ENCODE measurements at regions not wholly inside any gene's neighbourhood (a gene's known extent, or its start where the extent isn't known, plus 50 kb on each side); places are given as distances from the start of the nearest gene placed in this dataset.

GRCh38 chr14:85058150-85058549 is 471.8 kb upstream of the FLRT2 start:
- TF ChIP-seq CTCF (IDR thresholded peaks at IDR 0.05): no peak
- no peak for TF ChIP-seq POLR2A (IDR thresholded peaks at IDR 0.05)
- H3K27ac ChIP-seq: no peak overlapping the region
- H3K27me3 ChIP-seq: no peaks in the 10 kb centered on the region
- H3K4me3 ChIP-seq: no peak overlapping the region
- H3K36me3 ChIP-seq (replicated peaks in 1 of 2): no peaks in the 10 kb centered on the region
- intact Hi-C loops (cut with DNase I): no loop called here
- no peaks in the 10 kb centered on the region for H3K4me1 ChIP-seq (replicated peaks in 1 of 2)
- no peak for DNase-seq
- no peaks in the 10 kb centered on the region for H3K9me3 ChIP-seq (replicated peaks in 1 of 3)

- no peaks in the 10 kb centered on the region for H3K9me3 ChIP-seq (replicated peaks in 1 of 3)
- H3K27ac ChIP-seq: no peak overlapping the region
- H3K4me1 ChIP-seq (replicated peaks in 1 of 2): no peaks in the 10 kb centered on the region
- intact Hi-C loops (cut with DNase I): no loop called here
- 79 to 88% (median 84%) methylated on average over 5 of the region's 5 CpGs for WGBS, 4 donors
- H3K36me3 ChIP-seq (replicated peaks in 1 of 2): no peaks in the 10 kb centered on the region
- no peaks in the 10 kb centered on the region for H3K27me3 ChIP-seq
- TF ChIP-seq POLR2A (IDR thresholded peaks at IDR 0.05): no peak
- TF ChIP-seq CTCF (IDR thresholded peaks at IDR 0.05): no peak
- H3K4me3 ChIP-seq: no peak overlapping the region
- no peak for DNase-seq
These were observed 469.8 kb upstream of the FLRT2 start for GRCh38 chr14:85060121-85060520.

GRCh38 chr14:85061256-85061655 is 468.7 kb upstream of the FLRT2 start:
- Histone ChIP-seq H3K4me1 (replicated peaks in 1 of 2) (no peaks in the 10 kb centered on the region), H3K9me3 (replicated peaks in 1 of 3) (no peaks in the 10 kb centered on the region), H3K27me3 (no peaks in the 10 kb centered on the region), H3K27ac (no peak overlapping the region), H3K4me3 (no peak overlapping the region), H3K36me3 (replicated peaks in 1 of 2) (no peaks in the 10 kb centered on the region)
- WGBS, 4 donors: 88 to 94% (median 91%) methylated on average over 4 of the region's 4 CpGs
- DNase-seq: no peak
- TF ChIP-seq POLR2A (IDR thresholded peaks at IDR 0.05) (no peak), CTCF (IDR thresholded peaks at IDR 0.05) (no peak)
- intact Hi-C loops (cut with DNase I): no loop called here

GRCh38 chr14:85063747-85064146 is 466.2 kb upstream of the FLRT2 start:
- WGBS, 4 donors: 83 to 90% (median 84%) methylated on average over 2 of the region's 2 CpGs
- TF ChIP-seq CTCF (IDR thresholded peaks at IDR 0.05) (no peak), POLR2A (IDR thresholded peaks at IDR 0.05) (no peak)
- no peak overlapping the region for H3K4me3 ChIP-seq
- no peak overlapping the region for H3K27ac ChIP-seq
- H3K4me1 ChIP-seq (replicated peaks in 1 of 2): no peaks in the 10 kb centered on the region
- no peaks in the 10 kb centered on the region for H3K36me3 ChIP-seq (replicated peaks in 1 of 2)
- no peaks in the 10 kb centered on the region for H3K9me3 ChIP-seq (replicated peaks in 1 of 3)
- no peak for DNase-seq
- intact Hi-C loops (cut with DNase I): no loop called here
- no peaks in the 10 kb centered on the region for H3K27me3 ChIP-seq
